Stimulated activated CD8-positive, alpha-beta memory T cell treated with anti-CD3 and anti-CD28 coated beads, Interleukin-4, amount 100 ng/mL, for 1 hour (primary cell): ENCODE measurements at regions not wholly inside any gene's neighbourhood (a gene's known extent, or its start where the extent isn't known, plus 50 kb on each side); places are given as distances from the start of the nearest gene placed in this dataset.

ENCODE experiments used
- DNase-seq, 2 donors: peaks; one replicate each; pipeline ENCODE4 v3.0.0-alpha.2; 2020; ENCODE audit warnings: low read depth in 2 of 2, low spot score in 1 of 2

DNA sequence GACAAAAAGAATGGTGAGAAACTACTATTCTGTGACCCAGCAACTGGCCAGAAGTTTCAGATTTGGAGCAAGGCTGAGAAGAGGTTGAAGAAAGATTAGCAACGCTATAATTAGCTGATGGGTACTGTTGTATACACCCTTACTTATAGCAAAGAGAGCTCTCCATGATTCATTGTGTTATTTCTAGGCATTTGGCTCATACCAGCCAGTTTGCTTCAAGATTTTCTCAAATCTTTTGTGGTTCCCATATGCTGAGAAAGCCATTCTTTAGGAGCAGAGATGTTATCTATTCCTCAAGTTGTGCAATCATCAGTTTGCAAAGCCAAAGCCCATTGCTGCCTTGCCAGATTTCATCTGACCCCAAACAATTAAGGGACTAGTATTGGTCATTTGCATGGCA is 179.4 kb downstream of the ETS1 start:
- no peak for DNase-seq

DNA sequence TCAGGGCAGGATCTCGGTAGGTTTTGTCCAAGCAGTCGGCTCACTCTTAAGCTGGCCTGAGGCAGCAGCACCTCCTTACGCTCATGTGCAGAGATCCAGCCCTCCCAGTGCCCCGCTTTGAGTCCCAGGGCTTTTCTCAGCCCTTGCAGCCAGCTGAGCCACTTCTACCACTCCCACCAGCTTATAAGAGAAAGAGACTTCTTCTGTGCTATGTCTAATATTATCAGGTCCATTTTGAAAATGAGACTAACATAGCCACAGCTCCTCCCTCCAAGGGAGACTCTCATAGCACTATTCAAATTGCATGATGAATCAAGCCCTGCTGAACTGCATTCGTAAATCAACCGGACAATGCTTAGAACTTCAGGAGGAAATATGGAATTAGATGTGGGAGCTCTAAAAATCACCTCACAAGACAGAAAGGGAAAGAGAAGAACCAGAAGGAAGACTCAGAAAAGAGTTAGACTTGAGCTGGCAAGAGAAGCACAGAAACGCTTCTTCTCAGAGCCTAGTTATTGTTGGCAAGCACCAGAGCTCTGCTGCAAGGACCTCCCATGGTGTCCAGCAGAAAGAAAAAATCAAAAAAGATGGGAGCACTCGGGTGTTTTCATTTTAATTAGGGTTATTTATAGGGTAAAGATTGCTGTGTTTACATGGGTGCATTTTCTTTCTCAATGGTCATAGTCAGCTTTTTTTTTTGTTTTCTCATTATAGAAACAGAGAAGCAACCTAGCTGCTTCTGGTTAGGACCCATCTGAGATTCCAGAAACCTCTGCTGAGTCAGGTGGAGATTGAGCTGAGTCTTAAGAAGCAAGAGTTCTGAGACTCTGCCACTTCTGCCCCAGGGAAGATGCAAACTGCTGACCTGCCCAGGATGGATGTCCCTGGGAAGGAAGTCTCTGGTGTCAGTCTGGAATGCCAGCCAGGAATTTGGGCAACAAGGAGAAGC is 181.4 kb downstream of the ETS1 start:
- DNase-seq = no peak

DNA sequence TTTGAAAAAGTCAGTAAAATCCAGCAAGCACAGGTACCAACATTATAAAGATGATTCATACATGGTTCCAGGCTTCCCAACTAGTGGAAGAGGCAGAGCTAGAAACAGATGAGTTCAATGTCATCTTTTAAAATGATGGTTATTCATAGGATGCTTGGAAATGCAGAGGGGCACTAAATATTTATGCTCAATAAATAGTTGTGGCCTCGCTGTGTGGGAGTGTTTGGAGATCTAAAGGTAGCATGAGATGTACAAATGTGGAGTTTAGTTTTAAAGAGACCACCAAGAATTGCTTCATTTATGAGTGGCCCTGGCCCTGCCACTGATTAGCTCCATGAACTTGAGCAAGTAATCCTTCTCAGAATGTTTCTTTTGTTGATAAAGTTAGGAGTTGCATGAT is 182.2 kb downstream of the ETS1 start:
- DNase-seq = no peak

DNA sequence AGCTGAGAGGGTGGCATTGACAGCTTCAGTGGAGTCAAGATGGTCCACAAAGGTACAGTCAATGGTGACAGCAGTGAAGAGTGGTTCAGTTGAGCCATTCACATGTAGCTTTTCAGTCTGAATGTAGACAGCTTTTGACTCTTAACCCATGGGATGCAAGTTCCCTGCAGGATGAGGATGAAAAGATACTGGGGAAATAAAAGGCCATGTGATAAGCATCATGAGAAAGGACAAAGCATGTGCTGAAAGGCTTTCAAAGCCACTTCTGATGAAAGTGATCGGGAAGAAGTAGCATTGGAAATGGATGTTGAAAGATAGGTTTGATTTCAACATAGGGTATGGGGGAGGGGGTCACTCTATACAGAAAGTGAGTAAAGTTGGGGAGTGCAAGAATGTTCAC is 182.9 kb downstream of the ETS1 start:
- no peak for DNase-seq

DNA sequence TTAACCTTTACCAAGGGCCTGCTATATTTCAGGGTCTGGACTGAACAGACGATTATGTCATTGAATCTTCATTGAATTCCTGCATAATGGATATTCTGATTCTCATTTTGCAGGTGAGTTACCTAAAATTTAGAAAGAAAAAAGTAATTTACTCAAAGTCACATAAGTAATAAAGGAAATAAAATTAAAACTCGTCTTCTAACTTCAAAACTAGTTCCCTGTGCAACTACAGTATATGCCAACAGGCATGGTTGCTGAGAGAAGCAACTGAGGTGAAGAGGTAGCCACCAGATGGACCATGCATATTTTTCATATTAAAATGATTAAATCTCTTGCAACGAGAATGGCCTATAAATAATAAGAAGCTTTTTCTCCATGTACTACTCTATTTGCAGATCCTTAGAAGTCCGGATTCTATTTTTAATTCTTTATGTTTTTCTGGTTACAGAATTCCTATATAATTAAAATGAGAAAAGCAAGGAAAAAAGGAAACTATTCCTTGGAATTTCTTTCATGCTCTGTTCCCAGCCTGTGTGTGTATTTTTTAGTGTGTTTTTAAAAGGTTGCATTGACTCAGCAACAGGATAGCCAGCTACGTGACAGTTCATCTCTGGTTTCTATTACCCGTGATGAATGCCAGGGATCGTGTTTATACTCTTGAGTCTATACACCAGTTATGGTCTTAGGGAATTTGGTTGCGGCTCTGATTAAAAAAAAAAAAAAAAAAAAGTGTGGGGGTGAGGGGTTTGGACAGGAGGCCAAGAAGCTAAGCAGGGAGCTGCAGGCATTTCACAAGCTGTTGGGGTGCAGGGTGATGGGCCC is 186.8 kb downstream of the ETS1 start:
- DNase-seq = no peak

DNA sequence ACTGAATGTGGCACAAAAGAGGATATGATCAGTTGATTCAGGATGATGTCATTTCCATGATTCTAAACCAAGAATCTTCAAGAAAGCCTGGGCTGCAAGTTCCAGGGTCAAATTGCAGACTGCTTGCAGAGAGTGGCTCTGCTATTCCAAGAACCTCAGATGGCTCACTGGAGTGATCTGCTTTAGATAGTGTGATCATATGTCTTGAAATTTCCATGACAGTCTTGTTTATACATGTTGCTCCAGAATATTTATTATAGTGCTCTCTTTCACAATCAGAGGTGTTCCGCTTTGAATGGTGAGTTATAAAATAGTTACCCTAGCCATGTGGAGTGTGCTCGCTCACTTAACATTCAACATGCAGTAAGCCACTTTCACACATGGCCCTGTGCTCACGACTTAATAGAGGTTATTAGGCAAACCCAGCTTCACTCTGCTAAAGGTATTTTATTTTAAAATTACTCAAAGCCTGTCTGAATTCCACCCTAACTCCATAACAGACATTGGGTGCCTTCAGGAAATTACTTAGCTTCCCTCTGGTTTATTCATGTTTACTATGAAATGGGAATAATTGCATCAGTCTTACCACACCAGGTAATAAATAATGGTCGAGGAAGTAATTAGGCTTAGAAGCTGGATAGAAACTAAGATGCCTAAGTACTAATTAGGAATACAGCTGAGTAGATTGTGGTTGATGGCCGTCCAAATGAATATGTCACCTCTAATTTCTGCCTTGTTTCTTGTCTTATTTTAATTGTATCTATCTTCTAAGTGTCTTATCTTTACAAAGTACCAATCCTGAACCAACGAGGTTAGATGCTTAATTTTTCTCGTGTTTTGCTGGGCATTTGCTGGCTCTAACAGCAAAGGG is 187.9 kb downstream of the ETS1 start:
- DNase-seq = no peak

DNA sequence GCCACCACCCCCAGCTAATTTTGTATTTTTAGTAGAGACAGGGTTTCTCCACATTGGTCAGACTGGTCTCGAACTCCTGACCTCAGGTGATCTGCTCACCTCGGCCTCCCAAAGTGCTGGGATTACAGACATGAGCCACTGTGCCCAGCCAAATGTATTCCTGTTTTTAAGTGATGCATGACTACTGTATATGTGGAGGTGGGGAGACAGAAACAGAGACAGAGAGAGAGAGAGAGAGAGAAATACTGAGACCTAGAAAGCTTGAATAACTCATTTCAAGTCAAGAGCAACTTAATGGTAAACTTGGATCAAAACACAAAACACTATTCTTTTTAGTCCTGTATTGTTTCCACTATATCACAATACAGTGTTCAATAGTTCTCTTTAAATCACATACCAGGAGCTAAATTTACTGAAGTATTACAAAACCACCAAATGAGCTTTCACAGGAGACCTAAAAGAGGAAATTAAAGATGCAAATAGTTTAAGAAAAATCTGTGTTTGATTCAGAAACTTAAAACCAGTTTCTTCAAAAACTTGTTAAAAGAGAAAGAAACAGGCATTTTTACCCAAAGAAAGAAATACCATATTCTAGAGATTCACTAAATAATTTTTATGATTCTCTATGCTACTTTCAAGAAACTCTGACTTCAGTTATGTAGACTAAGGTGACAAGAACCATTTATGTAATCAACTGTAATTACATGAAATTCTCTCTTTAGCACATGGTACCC is 188.7 kb downstream of the ETS1 start:
- DNase-seq = no peak

DNA sequence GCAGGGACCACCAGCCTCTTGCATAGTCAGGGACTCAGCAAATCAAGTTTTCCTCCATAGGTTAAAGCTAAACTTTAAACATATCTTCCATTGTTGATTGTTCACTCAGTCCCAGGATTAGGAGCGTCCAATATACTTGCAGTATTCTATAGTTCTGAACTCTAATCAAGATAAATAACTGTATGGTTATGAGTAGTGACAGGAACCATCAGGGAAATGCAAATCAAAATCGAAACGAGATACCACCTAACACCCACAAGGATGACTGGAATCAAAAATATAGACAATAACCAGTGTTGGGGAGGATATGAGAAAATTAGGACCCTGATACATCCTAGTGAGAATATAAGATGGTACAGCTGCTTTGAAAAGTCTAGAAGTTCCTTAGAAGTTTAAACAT is 190.0 kb downstream of the ETS1 start:
- DNase-seq = no peak

DNA sequence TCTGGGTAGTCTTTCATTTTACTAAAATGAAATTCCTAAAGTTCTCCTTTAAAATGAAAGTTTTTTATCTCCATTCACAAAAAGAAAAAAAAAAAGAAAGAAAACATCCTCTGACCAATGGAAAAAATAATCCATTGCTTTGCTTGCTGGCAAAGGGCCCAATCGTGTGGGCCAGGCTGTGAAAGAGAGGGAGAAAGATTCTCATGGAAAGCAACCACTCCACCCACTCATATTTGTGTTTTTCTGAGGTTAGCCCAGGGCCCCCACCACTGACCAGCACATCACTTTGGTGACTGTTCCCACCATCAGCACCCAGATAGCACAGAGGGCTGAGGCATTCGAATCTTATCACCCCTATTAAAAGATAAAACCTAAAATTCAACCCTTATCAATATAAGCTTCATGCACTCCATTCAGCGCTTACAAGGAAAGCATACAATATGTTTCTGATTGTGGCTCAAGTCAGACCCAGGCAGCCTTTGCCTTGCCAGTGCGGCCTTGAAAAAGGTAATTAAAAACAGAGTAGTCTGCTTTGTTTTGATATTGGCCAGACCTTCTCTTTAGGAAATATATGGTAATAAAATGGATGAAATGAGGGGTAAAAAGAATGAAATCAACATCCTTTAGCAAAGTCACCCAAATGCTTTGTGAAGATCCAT is 192.8 kb downstream of the ETS1 start:
- DNase-seq = no peak

DNA sequence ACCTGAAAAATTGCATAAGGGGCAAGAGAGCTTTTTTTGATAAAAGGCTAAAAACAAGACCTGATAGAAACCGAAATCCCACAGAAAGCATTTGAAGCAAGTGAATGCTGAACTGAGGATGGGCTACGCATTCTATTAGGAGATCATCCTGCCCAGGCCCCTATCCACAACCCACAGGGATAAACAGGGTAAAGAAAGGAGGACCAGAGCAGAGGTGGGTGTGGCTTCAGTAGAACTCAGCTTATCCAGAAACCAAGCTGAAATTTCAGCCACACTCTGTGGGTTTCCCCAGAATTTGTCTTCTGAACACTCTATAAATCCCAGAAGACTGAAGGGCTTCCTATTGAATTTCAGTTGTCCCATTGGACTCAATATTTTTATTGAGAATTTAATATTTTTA is 195.1 kb downstream of the ETS1 start:
- DNase-seq = no peak

DNA sequence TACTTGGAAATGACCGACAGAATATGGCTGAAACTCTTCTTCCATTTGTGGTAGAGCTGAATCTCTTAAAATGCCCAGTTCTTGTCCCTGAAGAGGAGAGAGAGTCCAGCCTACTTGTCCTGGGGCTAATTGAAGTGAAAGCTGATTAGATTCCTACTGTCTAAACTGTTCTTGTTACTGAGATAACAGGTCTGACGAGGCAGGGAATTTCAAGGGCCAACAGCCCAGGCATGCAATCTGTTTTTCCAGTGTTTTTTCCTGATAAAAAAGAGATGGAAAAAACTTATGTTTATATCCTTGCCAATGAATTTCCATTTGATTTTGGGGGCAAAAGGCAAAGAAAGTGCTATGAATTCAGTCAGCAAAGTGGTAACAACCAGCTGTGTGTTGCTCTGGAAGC is 195.5 kb downstream of the ETS1 start:
- no peak for DNase-seq

DNA sequence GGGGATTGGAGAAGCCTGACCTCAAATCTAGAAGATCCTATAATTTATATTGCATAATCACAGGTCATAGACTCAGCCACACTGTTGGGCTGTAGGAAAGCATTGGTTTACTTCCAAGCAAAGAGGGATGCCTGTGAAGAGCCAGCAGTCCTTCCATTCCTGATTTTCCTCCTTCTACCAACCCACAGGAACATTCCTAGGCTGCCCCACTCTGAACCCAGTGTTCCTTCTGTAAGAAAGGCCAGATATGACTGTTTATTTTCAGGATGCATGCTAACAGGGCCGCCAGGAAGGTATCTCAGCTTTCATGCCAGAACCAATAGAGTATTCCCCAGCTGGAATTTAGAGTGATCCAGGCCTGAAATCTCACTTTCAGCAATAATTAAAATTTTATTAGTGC is 197.1 kb downstream of the ETS1 start:
- no peak for DNase-seq

DNA sequence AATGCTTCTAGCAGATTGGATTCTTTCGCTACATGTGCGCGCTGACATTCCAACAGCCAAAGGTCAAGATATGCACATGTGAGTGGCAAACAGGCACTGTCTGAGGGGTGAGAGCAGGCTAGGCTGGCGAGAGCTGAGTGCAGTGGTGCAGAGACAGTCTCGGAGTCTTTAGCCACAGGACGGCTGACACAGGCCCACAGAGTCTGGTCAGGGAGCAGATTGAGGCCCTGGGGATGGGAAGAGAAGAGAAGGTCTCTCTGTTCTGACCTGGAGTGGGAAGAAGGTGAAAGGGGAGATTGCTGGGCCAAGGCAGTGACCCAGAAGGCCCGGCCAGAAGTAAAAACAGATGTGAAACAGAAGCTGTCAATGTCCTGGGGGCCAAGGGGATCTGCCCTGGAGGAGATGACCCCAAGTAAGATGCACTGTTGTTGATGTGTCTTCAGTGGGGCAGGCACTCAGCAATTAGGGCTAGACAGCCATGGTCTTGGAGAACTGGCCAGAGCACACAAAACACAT is 197.8 kb downstream of the ETS1 start:
- DNase-seq = no peak

DNA sequence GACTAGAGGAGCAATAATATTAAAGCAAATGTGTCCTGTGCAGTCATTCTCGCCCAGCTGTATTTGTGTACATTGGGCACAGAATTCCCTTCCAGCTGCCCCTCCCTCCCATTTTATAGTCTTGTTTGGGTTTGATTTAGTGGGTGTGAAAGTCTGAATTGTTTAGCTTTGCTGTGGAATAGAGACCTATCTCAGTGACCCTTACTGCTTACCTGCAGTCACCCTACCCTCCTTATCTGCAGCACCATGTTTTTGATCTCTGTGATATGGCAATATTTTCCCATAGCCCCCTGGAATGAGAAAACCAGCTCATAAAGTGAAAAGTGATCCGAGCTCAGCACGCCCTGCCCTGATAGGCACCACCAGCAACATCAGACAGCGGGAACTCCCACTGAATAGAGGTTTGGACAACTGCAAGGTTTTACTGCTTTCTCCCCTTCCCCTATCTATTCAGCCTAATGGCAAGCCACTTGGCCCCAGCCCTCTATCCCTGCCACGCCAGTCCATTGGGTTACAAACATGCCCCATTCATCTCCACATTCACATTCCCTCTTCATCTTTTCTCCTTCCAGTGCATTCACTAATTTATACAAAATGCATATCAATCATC is 199.0 kb downstream of the ETS1 start:
- DNase-seq = no peak

DNA sequence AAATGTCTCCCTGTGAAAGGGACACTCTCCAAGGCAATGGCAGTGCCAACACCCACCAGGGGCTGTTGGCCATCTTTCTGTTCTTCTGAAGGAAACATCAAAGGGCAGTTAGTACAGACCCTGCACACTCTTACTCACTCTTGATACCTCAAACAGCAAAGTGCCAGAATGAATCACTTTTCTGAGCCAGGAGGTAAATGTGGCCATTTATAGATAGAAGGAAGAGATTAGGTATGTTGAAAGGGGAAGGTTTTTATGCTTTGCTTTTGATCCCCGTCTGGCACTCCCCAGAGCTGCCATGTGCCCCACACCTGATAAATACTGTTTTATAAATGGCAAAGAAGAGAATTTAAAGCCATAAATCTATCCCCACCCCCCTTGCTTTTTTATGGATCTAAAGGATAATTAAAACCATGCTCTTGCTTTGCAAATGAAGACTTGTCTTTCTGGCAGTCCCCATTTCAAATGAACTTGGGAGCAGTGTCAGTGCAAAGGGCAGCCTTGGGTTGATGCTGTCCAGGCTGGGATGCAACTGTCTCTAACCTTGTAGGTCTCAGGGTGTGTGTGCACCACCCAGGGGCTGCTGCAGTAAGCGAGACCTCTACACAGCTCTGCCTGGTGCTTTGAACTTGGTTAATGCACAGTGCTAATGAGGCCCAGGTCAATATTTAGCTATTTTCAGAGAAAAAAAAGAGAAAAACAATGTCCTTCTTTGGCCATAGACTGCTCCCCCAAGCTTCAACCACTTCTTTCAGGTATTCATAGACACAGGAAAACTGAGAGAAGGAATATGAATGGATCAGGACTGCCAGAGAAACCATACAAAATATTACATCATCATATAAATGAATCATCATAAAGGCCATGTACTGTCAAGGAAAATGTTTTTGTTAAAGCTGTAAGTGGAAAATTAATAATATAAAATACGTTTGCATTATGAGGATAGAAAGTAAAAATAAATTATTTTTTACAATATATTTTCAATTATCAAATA is 207.5 kb downstream of the ETS1 start:
- DNase-seq = no peak

DNA sequence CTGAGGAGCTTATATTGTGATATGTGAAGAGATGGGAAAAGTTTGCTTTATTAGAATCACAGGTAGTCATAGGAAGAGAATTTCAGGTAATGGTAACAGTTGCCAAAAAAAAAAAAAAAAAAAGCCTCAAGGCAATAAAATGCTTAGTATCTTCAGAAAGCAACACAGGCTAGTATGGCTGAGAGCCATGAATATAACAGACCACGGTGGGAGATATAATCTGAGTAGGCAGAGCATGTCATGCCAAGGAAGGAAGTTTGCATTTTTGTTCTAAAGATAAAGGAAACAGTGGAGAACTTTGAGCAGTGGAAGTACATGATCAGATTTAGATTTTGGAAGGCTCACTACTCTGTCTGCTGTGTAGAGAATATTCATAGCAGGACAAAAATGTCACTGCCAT is 211.4 kb downstream of the ETS1 start:
- DNase-seq = no peak

DNA sequence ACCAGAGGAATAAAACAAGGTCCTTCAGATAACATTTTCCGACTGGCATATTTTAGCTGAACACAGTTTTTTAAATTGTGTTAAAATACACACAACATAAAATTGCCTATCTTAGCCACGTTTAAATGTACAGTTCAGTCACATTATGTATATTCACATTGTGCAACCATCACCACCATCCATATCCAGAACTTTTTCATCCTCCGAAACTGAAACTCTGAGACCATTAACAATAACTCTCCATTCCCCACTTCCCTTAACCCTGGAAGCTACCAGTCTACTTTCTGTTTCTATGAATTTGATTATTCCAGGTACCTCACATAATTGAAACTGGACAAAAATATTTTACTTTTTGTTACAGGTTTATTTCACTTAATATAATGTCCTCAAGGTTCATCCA is 213.3 kb downstream of the ETS1 start:
- DNase-seq = no peak

DNA sequence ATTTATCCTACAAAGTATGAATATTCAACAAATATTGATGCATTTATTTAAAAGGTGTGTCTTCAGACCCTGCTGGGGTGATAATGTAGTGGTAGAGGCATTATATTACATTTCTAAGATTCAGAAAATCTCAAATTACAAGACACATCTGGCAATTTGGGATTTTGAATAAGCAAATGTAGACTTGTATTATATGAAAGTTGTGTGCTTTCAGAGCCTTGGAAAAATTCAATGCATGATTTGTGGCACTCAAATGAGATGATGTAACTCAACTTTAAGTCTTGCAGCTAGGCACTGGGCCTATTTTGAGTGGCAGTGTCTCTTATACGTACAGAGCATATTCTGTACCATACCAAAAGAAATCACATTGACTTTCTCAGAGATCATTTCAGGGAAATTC is 214.4 kb downstream of the ETS1 start:
- no peak for DNase-seq
